ENCODE measurements at regions not wholly inside any gene's neighbourhood (a gene's known extent, or its start where the extent isn't known, plus 50 kb on each side); places are given as distances from the start of the nearest gene placed in this dataset.

DNA sequence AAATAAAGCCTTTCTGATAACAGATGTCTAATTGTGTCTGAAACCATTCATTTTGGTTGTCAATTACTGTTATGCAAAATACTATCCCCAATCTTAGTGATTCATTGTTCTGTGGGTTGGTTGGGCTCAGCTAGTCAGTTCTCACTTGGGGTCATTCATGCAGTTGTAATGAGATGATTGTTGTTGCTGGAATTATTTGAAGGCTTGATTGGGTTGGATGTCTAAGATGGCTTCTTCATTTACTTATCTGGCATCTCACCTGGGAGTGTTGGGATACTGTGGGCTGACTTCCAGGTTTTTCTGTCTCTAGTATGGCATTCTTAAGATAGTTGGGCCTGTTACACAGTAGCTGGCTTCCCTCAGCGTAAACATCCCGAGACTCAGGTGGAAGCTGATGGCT lies 217.8 kb upstream of the B3GALT2 start:
- no peak for DNase-seq (ENCODE audit: low spot score)
- H3K27ac ChIP-seq: no peak overlapping the region
- H3K4me3 ChIP-seq: no peak overlapping the region
- TF ChIP-seq, protein P1, sequence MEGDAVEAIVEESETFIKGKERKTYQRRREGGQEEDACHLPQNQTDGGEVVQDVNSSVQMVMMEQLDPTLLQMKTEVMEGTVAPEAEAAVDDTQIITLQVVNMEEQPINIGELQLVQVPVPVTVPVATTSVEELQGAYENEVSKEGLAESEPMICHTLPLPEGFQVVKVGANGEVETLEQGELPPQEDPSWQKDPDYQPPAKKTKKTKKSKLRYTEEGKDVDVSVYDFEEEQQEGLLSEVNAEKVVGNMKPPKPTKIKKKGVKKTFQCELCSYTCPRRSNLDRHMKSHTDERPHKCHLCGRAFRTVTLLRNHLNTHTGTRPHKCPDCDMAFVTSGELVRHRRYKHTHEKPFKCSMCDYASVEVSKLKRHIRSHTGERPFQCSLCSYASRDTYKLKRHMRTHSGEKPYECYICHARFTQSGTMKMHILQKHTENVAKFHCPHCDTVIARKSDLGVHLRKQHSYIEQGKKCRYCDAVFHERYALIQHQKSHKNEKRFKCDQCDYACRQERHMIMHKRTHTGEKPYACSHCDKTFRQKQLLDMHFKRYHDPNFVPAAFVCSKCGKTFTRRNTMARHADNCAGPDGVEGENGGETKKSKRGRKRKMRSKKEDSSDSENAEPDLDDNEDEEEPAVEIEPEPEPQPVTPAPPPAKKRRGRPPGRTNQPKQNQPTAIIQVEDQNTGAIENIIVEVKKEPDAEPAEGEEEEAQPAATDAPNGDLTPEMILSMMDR (IDR thresholded peaks at IDR 0.05): no peak

DNA sequence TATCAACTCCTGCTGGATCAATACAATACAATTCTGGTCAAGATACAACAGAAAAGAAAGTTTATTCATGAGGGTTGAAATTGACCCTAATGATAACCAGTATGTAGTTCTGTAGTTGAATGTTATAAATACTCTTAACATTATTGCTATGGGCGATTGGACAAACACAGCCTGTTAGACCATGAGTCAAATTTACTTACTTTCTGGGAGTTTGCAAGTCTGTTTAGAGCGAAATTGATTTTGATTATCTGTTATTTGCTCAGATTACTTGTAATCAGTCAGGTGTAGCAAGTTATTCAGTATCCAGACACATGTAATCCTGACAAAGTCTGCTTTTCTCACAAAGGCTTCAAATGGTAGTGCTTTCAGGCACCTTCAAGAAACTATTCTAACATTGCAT lies 216.6 kb upstream of the B3GALT2 start:
- Histone ChIP-seq H3K4me3 (no peak overlapping the region), H3K27ac (no peak overlapping the region)
- TF ChIP-seq, protein P1 (IDR thresholded peaks at IDR 0.05): no peak
- no peak for DNase-seq (ENCODE audit: low spot score)

DNA sequence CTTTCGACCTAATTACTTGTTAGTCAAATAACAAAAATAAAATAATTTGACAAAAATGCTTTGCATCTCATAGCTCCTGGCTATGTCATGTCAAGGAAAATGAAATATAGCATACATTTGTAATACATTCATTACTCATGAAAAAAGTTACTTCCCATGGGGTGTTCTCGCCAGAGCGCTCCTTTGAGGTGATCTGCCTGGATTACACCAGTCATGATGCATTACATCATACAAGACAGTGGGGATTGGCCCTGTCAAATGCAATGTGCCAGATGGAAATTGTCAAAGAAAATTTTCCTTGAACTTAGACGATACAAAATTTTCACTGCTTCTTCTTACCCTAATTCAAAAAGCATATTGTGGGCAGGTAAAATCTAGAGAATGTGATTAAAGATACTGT lies 215.6 kb upstream of the B3GALT2 start:
- TF ChIP-seq, protein P1 (IDR thresholded peaks at IDR 0.05): no peak
- no peak overlapping the region for H3K4me3 ChIP-seq

DNA sequence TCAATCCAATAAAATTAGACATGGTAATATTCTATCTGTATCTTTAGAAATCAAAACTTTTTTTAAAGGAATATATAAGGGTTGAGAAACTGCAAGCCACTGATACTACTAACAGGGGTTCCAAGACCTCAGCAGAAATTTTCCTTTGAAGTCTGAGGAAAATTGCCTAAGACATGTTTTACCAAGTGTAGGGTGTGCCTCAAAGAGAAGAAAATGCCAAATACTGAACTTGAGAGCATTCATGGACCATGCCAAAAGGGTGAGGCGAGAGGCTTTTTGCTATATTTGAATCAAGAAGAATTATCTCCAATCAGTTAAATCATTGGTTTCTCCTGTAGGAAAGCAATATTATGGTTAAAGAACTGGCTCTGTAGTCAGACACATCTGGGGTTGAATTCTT lies 207.9 kb upstream of the B3GALT2 start:
- no peak overlapping the region for H3K27ac ChIP-seq
- no peak overlapping the region for H3K4me3 ChIP-seq
- TF ChIP-seq, protein P1 (IDR thresholded peaks at IDR 0.05): no peak
- DNase-seq (ENCODE audit: low spot score): no peak

More for the DNA sequence above, 215.6 kb upstream of the B3GALT2 start:
- no peak overlapping the region for H3K27ac ChIP-seq
- DNase-seq (ENCODE audit: low spot score): no peak

DNA sequence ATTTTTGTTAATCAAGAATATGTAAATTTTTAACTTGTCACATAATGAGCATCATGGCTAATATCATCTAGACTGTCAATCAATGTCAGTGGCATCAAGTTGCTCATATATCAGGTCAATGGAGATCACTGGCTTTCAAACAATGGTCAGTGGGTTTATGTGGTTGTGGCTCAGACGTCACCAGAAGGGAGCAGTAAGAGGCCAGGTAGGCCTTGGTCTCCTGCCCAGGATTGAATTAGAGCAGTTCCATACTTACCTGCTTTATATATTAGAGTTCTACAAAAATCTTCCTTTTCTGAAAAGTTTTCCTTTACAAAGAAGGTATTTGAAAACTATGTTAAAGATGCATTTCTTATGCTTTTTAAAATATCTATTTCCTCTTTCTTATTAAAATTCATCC lies 206.3 kb upstream of the B3GALT2 start:
- H3K27ac ChIP-seq: no peak overlapping the region
- TF ChIP-seq, protein P1 (IDR thresholded peaks at IDR 0.05): no peak
- no peak overlapping the region for H3K4me3 ChIP-seq
- no peak for DNase-seq (ENCODE audit: low spot score)

DNA sequence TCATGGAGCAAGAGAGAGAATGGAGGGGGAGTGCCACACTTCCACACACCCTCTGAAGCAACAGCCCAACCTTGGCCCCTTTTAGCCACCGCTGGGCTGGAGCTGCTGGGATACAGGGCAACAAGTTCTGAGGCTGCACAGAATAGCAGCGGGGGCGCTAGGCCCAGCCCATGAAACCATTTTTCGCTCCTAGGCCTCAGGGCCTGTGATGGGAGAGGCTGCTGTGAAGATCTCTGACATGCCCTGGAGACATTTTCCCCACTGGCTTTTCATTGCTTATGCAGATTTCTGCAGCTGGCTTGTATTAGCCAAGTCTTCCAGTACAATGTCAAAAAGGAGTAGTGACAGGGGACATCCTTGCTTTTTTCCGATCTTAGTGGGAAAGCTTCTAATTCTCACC lies 202.3 kb upstream of the B3GALT2 start:
- TF ChIP-seq, protein P1 (IDR thresholded peaks at IDR 0.05): no peak
- DNase-seq (ENCODE audit: low spot score): no peak
- Histone ChIP-seq H3K27ac (no peak overlapping the region), H3K4me3 (no peak overlapping the region)

DNA sequence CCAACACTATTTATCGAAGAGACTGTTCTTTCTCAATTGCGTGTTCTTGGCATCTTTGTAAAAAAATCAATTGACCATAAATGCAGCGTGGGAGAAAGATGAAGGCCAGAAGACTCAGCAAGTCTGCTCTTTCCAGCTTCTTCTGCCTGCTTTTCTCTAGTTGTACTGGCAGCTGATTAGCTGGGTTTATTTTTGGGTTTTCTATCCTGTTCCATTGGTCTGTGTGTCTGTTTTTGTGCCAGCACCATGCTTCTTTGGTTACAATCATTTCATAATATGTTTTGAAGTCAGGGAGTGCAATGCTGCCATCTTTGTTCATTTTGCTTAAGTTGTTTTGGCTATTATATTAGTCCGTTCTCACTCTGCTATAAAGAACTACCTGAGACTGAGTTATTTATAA lies 201.8 kb upstream of the B3GALT2 start:
- TF ChIP-seq, protein P1 (IDR thresholded peaks at IDR 0.05): no peak
- Histone ChIP-seq H3K27ac (no peak overlapping the region), H3K4me3 (no peak overlapping the region)
- no peak for DNase-seq (ENCODE audit: low spot score)
